Osteocyte (in vitro differentiated cells): ENCODE measurements at regions not wholly inside any gene's neighbourhood (a gene's known extent, or its start where the extent isn't known, plus 50 kb on each side); places are given as distances from the start of the nearest gene placed in this dataset.

ENCODE experiments used
- DNase-seq: peaks from one replicate; pipeline ENCODE4 v3.0.0; 2021; ENCODE audit warnings: mixed read lengths; ENCODE audit not compliant: unreplicated experiment; ENCODE audit errors: extremely low spot score
- H3K27ac Mint-ChIP-seq: one replicate; pipeline ENCODE4 v1.8.0; 2021; ENCODE audit warnings: mild to moderate bottlenecking, mixed read lengths; ENCODE audit not compliant: unreplicated experiment
- H3K27me3 Mint-ChIP-seq: one replicate; pipeline ENCODE4 v1.8.0; 2021; ENCODE audit warnings: mixed read lengths; ENCODE audit not compliant: unreplicated experiment
- H3K36me3 Mint-ChIP-seq: one replicate; pipeline ENCODE4 v1.8.0; 2021; ENCODE audit warnings: mixed read lengths; ENCODE audit not compliant: unreplicated experiment
- H3K4me1 Mint-ChIP-seq: one replicate; pipeline ENCODE4 v1.8.0; 2021; ENCODE audit warnings: mixed read lengths; ENCODE audit not compliant: unreplicated experiment
- H3K4me3 Mint-ChIP-seq: one replicate; pipeline ENCODE4 v1.8.0; 2021; ENCODE audit warnings: mild to moderate bottlenecking, moderate library complexity, mixed read lengths; ENCODE audit not compliant: unreplicated experiment
- H3K9me3 Mint-ChIP-seq: one replicate; pipeline ENCODE4 v1.8.0; 2021; ENCODE audit warnings: mixed read lengths; ENCODE audit not compliant: unreplicated experiment
- TF ChIP-seq, protein P1 (sequence below): fragments of 200-600 bp; sonication (generic); IDR thresholded peaks from 2 replicates; pipeline ENCODE4 v1.5.0; 2021; ENCODE audit warnings: antibody characterized with exemption, mild to moderate bottlenecking, moderate library complexity

DNA sequence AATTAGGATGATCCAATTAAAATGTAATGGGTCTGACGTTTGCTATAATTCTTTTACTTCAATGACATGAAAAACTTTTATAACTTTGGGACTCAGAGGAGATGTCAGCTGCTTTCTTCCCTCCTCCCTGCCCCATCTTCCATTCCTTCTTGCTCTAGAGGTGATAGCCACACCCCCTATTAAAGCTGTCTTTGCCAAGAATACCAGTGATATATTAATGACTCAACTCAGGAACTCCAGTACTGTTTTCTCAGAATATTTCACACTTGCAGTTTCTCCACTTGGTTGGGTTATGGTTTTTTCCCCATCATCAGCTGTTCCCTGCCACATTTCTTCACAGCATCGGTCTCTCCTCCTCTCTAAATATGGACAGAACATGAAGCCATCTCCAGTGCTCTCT, 184.0 kb downstream of the KCNE4 start:
- no peaks in the 10 kb centered on the region for H3K36me3 Mint-ChIP-seq
- no peaks in the 10 kb centered on the region for H3K27me3 Mint-ChIP-seq
- DNase-seq = no peak
- peaks cover 19% of the 10 kb centered on the region for H3K4me1 Mint-ChIP-seq
- H3K4me3 Mint-ChIP-seq = no peak overlapping the region
- no peak overlapping the region for H3K27ac Mint-ChIP-seq
- no peaks in the 10 kb centered on the region for H3K9me3 Mint-ChIP-seq
- TF ChIP-seq, protein P1, sequence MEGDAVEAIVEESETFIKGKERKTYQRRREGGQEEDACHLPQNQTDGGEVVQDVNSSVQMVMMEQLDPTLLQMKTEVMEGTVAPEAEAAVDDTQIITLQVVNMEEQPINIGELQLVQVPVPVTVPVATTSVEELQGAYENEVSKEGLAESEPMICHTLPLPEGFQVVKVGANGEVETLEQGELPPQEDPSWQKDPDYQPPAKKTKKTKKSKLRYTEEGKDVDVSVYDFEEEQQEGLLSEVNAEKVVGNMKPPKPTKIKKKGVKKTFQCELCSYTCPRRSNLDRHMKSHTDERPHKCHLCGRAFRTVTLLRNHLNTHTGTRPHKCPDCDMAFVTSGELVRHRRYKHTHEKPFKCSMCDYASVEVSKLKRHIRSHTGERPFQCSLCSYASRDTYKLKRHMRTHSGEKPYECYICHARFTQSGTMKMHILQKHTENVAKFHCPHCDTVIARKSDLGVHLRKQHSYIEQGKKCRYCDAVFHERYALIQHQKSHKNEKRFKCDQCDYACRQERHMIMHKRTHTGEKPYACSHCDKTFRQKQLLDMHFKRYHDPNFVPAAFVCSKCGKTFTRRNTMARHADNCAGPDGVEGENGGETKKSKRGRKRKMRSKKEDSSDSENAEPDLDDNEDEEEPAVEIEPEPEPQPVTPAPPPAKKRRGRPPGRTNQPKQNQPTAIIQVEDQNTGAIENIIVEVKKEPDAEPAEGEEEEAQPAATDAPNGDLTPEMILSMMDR = no peak

DNA sequence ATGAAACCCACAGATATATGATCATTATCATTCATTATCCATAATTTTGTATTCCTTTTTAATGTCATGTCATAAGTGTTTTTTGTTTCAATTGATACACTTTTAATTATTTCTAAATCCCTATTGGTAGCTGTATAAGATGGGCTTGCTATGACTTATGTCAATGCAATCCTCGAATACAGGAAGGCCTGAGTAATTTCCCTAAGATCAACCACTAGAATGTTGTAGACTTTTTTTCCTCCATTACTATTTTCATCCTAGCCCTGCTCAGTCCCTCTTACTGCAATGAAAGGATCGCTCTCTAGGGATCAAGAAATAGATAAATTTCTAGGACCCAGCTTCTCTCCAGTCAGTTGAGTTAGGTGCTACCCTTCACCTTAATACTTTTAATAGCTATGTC, 186.3 kb downstream of the KCNE4 start:
- Mint-ChIP-seq H3K9me3 (peaks cover 7% of the 10 kb centered on the region), H3K27ac (no peak overlapping the region), H3K27me3 (no peaks in the 10 kb centered on the region), H3K4me3 (no peak overlapping the region), H3K4me1 (peaks cover 6% of the 10 kb centered on the region), H3K36me3 (no peaks in the 10 kb centered on the region)
- TF ChIP-seq, protein P1 = no peak
- DNase-seq = no peak

GRCh38 chr2:223243233-223243632, 191.2 kb downstream of the KCNE4 start:
- TF ChIP-seq, protein P1 = no peak
- H3K4me1 Mint-ChIP-seq = no peaks in the 10 kb centered on the region
- H3K9me3 Mint-ChIP-seq = peaks cover 27% of the 10 kb centered on the region
- no peak for DNase-seq
- no peaks in the 10 kb centered on the region for H3K27me3 Mint-ChIP-seq
- no peak overlapping the region for H3K4me3 Mint-ChIP-seq
- H3K36me3 Mint-ChIP-seq = peaks cover 5% of the 10 kb centered on the region
- no peak overlapping the region for H3K27ac Mint-ChIP-seq

DNA sequence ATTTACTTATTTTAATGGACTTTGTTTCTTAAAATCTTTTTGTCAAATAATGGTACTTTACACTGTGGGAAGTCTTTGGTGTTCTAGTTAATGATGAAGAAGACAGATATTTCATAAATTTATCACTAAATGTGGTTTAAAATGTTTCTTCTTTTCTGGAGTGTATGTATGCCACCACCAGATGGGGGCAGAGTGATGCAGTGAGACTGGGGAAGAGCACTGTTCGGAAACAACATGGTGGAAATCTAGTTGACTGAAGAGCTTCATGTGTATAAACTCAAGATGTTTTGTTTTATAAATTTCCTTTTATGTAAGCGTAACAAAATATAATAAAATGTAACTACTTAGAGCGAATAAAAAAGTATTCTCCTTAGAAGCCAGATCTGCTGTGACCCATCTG, 195.1 kb downstream of the KCNE4 start:
- H3K9me3 Mint-ChIP-seq = peaks cover 27% of the 10 kb centered on the region
- TF ChIP-seq, protein P1 = peak; percentile 53
- DNase-seq = no peak
- no peaks in the 10 kb centered on the region for H3K27me3 Mint-ChIP-seq
- H3K27ac Mint-ChIP-seq = no peak overlapping the region
- no peaks in the 10 kb centered on the region for H3K4me1 Mint-ChIP-seq
- peaks cover 5% of the 10 kb centered on the region for H3K36me3 Mint-ChIP-seq
- no peak overlapping the region for H3K4me3 Mint-ChIP-seq

GRCh38 chr2:223251656-223252229, 199.8 kb downstream of the KCNE4 start:
- peaks cover 26% of the 10 kb centered on the region for H3K9me3 Mint-ChIP-seq
- DNase-seq = no peak
- no peak overlapping the region for H3K4me3 Mint-ChIP-seq

More at GRCh38 chr2:223251656-223252229, 199.8 kb downstream of the KCNE4 start:
- no peak overlapping the region for H3K27ac Mint-ChIP-seq
- H3K27me3 Mint-ChIP-seq = no peaks in the 10 kb centered on the region
- H3K36me3 Mint-ChIP-seq = peaks cover 10% of the 10 kb centered on the region
- TF ChIP-seq, protein P1 = no peak
- peaks cover 9% of the 10 kb centered on the region for H3K4me1 Mint-ChIP-seq
